Neural cell (in vitro differentiated cells): ENCODE measurements at regions not wholly inside any gene's neighbourhood (a gene's known extent, or its start where the extent isn't known, plus 50 kb on each side); places are given as distances from the start of the nearest gene placed in this dataset.

Experiments used
- EP300 ChIP-seq: fragments of 450-650 bp; conservative IDR thresholded peaks from 2 replicates; pipeline ENCODE4 v1.6.1; 2014; ENCODE audit warnings: antibody characterized with exemption, mild to moderate bottlenecking, moderate library complexity; ENCODE audit not compliant: poor library complexity, severe bottlenecking
- EZH2 ChIP-seq: fragments of 200-600, 300-800 bp; shearing (Covaris generic), sonication (generic); IDR thresholded peaks from 2 replicates; pipeline ENCODE4 v1.6.1; 2014; ENCODE audit warnings: antibody characterized with exemption, low read length, borderline replicate concordance, mild to moderate bottlenecking; ENCODE audit not compliant: insufficient read depth, poor library complexity, severe bottlenecking
- MXI1 ChIP-seq: fragments of 450-650 bp; conservative IDR thresholded peaks from 2 replicates; pipeline ENCODE4 v1.6.1; 2014; ENCODE audit warnings: antibody characterized with exemption, mild to moderate bottlenecking; ENCODE audit not compliant: poor library complexity, severe bottlenecking
- POLR2AphosphoS5 ChIP-seq: IDR thresholded peaks from 2 replicates; pipeline ENCODE4 v1.6.1; 2012
- RAD21 ChIP-seq: fragments of 450-650 bp; conservative IDR thresholded peaks from 2 replicates; pipeline ENCODE4 v1.6.1; 2014; ENCODE audit warnings: antibody characterized with exemption, mild to moderate bottlenecking, moderate library complexity
- TAF1 ChIP-seq: IDR thresholded peaks from 2 replicates; pipeline ENCODE4 v1.6.1; 2012; ENCODE audit warnings: low read depth
- TF ChIP-seq, protein P1 (sequence below): fragments of 450-650 bp; IDR thresholded peaks from 2 replicates; pipeline ENCODE4 v1.5.1; 2014; ENCODE audit warnings: antibody characterized with exemption, mild to moderate bottlenecking, moderate library complexity; ENCODE audit not compliant: poor library complexity, severe bottlenecking
- TF ChIP-seq, protein P2 (sequence below): IDR thresholded peaks from 2 replicates; pipeline ENCODE4 v1.6.1; 2012; ENCODE audit warnings: borderline replicate concordance

DNA sequence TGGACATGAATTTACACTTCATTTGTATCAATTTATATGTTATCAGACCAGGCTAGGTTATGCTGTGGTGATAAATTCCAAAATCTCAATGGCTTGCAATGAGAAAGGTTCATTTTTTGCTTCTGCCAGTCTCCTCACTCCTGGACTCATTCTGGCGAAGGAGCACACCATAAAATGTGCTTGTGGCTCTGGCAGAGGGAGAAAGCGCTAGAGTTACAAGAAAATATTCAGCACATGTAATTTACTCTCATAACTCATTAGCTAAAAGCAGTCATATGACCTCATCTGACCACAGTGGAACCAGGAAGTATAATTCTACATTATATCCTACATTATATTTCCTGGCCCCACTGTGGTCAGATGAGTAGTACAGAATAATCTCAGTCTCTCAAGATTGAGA lies 193.8 kb downstream of the BCHE start:
- TF ChIP-seq, protein P1, sequence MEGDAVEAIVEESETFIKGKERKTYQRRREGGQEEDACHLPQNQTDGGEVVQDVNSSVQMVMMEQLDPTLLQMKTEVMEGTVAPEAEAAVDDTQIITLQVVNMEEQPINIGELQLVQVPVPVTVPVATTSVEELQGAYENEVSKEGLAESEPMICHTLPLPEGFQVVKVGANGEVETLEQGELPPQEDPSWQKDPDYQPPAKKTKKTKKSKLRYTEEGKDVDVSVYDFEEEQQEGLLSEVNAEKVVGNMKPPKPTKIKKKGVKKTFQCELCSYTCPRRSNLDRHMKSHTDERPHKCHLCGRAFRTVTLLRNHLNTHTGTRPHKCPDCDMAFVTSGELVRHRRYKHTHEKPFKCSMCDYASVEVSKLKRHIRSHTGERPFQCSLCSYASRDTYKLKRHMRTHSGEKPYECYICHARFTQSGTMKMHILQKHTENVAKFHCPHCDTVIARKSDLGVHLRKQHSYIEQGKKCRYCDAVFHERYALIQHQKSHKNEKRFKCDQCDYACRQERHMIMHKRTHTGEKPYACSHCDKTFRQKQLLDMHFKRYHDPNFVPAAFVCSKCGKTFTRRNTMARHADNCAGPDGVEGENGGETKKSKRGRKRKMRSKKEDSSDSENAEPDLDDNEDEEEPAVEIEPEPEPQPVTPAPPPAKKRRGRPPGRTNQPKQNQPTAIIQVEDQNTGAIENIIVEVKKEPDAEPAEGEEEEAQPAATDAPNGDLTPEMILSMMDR, result no peak
- TF ChIP-seq TAF1, result no peak
- TF ChIP-seq, protein P2, sequence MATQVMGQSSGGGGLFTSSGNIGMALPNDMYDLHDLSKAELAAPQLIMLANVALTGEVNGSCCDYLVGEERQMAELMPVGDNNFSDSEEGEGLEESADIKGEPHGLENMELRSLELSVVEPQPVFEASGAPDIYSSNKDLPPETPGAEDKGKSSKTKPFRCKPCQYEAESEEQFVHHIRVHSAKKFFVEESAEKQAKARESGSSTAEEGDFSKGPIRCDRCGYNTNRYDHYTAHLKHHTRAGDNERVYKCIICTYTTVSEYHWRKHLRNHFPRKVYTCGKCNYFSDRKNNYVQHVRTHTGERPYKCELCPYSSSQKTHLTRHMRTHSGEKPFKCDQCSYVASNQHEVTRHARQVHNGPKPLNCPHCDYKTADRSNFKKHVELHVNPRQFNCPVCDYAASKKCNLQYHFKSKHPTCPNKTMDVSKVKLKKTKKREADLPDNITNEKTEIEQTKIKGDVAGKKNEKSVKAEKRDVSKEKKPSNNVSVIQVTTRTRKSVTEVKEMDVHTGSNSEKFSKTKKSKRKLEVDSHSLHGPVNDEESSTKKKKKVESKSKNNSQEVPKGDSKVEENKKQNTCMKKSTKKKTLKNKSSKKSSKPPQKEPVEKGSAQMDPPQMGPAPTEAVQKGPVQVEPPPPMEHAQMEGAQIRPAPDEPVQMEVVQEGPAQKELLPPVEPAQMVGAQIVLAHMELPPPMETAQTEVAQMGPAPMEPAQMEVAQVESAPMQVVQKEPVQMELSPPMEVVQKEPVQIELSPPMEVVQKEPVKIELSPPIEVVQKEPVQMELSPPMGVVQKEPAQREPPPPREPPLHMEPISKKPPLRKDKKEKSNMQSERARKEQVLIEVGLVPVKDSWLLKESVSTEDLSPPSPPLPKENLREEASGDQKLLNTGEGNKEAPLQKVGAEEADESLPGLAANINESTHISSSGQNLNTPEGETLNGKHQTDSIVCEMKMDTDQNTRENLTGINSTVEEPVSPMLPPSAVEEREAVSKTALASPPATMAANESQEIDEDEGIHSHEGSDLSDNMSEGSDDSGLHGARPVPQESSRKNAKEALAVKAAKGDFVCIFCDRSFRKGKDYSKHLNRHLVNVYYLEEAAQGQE, result no peak
- no peak for TF ChIP-seq EZH2
- TF ChIP-seq MXI1, result no peak
- TF ChIP-seq RAD21, result no peak
- no peak for TF ChIP-seq POLR2AphosphoS5
- TF ChIP-seq EP300, result no peak
